Retinal pigment epithelial cell (primary cell): ENCODE measurements at regions not wholly inside any gene's neighbourhood (a gene's known extent, or its start where the extent isn't known, plus 50 kb on each side); places are given as distances from the start of the nearest gene placed in this dataset.

Experiments
- DNase-seq: peaks from one replicate; pipeline ENCODE4 v3.0.0-alpha.2; 2010; ENCODE audit warnings: low read depth
- H3K4me3 ChIP-seq: 2 replicates; pipeline ENCODE4 v1.5.1; 2011; ENCODE audit warnings: mild to moderate bottlenecking, low read length, control low read depth, moderate library complexity
- CTCF ChIP-seq: conservative IDR thresholded peaks from 2 replicates; pipeline ENCODE4 v1.5.1; 2011; ENCODE audit warnings: low read depth, low read length, control low read depth, inconsistent platforms

GRCh38 chr6:98530732-98531131 is 303.6 kb upstream of the POU3F2 start:
- no peak for TF ChIP-seq CTCF
- no peak overlapping the region for H3K4me3 ChIP-seq
- no peak for DNase-seq

GRCh38 chr6:98532004-98532403 is 302.4 kb upstream of the POU3F2 start:
- no peak for DNase-seq
- no peak overlapping the region for H3K4me3 ChIP-seq
- TF ChIP-seq CTCF: no peak

GRCh38 chr6:98539741-98540140 is 294.6 kb upstream of the POU3F2 start:
- H3K4me3 ChIP-seq: no peak overlapping the region
- no peak for TF ChIP-seq CTCF
- DNase-seq: no peak

GRCh38 chr6:98546376-98546775 is 288.0 kb upstream of the POU3F2 start:
- no peak for TF ChIP-seq CTCF
- DNase-seq: no peak
- H3K4me3 ChIP-seq: no peak overlapping the region

GRCh38 chr6:98547151-98547550 is 287.2 kb upstream of the POU3F2 start:
- no peak overlapping the region for H3K4me3 ChIP-seq
- no peak for DNase-seq
- no peak for TF ChIP-seq CTCF

- no peak for DNase-seq
- no peak overlapping the region for H3K4me3 ChIP-seq
- no peak for TF ChIP-seq CTCF
These were observed 286.7 kb upstream of the POU3F2 start for GRCh38 chr6:98547634-98548033.

- TF ChIP-seq CTCF: no peak
- H3K4me3 ChIP-seq: no peak overlapping the region
- DNase-seq: no peak
These were observed 286.1 kb upstream of the POU3F2 start for GRCh38 chr6:98548301-98548700.
